Stimulated activated CD4-positive, alpha-beta T cell treated with anti-CD3 and anti-CD28 coated beads, TNF-alpha, amount 100 ng/mL, for 1 hour (primary cell): ENCODE measurements at regions not wholly inside any gene's neighbourhood (a gene's known extent, or its start where the extent isn't known, plus 50 kb on each side); places are given as distances from the start of the nearest gene placed in this dataset.

Source experiments
- DNase-seq, 3 donors: peaks; one replicate each; pipeline ENCODE4 v3.0.0-alpha.2; 2020; ENCODE audit warnings: low read depth in 3 of 3, low spot score in 1 of 3

GRCh38 chr9:135251996-135252760, 164.7 kb downstream of the OLFM1 start:
- no peak for DNase-seq

- DNase-seq: no peak
Measured at GRCh38 chr9:135252980-135253304, 165.5 kb downstream of the OLFM1 start.

GRCh38 chr9:135253305-135254004, 166.0 kb downstream of the OLFM1 start:
- no peak for DNase-seq

- DNase-seq: no peak
Measured at GRCh38 chr9:135254176-135255032, 166.9 kb downstream of the OLFM1 start.

- no peak for DNase-seq
Measured at GRCh38 chr9:135255033-135255840, 167.8 kb downstream of the OLFM1 start.

GRCh38 chr9:135255841-135256580, 168.5 kb downstream of the OLFM1 start:
- DNase-seq: no peak

GRCh38 chr9:135256581-135257354, 169.3 kb downstream of the OLFM1 start:
- no peak for DNase-seq

- no peak for DNase-seq
Measured at GRCh38 chr9:135258461-135258860, 171.0 kb downstream of the OLFM1 start.

- no peak for DNase-seq
Measured at GRCh38 chr9:135259273-135259672, 171.8 kb downstream of the OLFM1 start.

GRCh38 chr9:135260221-135261180, 173.0 kb downstream of the OLFM1 start:
- no peak for DNase-seq

GRCh38 chr9:135262248-135262647, 174.8 kb downstream of the OLFM1 start:
- no peak for DNase-seq

GRCh38 chr9:135263511-135263910, 176.0 kb downstream of the OLFM1 start:
- DNase-seq: no peak

- no peak for DNase-seq
Measured at GRCh38 chr9:135265931-135266330, 178.5 kb downstream of the OLFM1 start.

GRCh38 chr9:135267191-135267809, 179.8 kb downstream of the OLFM1 start:
- no peak for DNase-seq

GRCh38 chr9:135268031-135268430, 180.6 kb downstream of the OLFM1 start:
- no peak for DNase-seq

GRCh38 chr9:135268981-135269380, 181.5 kb downstream of the OLFM1 start:
- no peak for DNase-seq

- no peak for DNase-seq
Measured at GRCh38 chr9:135269912-135270830, 182.7 kb downstream of the OLFM1 start.
